ENCODE measurements at regions not wholly inside any gene's neighbourhood (a gene's known extent, or its start where the extent isn't known, plus 50 kb on each side); places are given as distances from the start of the nearest gene placed in this dataset.

DNA sequence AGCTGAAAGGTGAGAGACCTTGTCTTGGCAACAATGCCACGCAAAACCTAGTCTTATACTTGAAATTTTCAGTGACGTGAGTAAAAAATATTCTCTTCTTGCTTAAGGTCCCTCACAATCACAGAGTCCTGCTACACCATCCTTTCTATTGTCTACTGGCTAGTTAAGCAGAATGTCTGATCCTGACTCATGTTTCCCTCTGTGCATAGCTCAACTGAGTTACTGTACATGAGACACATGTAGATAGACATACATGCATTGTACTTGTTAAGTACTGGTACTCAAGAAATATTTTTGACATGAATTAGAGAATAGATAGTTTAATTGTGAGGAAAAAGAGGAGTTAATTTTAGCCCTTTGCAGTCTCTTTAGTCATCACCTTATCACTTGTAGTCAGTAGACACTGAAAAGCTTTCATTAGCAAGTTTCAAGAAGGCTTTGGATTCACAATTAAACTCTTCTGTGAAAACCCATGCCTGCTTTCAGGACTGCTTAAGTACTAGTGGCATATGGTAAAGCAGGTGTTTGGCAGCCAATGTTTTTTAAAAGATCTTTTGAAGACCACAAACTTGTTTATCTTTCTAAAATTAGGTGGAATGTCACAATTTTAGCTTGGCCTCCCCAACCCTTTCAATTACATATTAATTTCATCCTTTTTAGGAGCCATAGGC, 158.7 kb upstream of the CCDC150 start:
- TF ChIP-seq, protein P1, sequence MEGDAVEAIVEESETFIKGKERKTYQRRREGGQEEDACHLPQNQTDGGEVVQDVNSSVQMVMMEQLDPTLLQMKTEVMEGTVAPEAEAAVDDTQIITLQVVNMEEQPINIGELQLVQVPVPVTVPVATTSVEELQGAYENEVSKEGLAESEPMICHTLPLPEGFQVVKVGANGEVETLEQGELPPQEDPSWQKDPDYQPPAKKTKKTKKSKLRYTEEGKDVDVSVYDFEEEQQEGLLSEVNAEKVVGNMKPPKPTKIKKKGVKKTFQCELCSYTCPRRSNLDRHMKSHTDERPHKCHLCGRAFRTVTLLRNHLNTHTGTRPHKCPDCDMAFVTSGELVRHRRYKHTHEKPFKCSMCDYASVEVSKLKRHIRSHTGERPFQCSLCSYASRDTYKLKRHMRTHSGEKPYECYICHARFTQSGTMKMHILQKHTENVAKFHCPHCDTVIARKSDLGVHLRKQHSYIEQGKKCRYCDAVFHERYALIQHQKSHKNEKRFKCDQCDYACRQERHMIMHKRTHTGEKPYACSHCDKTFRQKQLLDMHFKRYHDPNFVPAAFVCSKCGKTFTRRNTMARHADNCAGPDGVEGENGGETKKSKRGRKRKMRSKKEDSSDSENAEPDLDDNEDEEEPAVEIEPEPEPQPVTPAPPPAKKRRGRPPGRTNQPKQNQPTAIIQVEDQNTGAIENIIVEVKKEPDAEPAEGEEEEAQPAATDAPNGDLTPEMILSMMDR (IDR thresholded peaks at IDR 0.05 in 4 of 5, conservative IDR thresholded peaks at IDR 0.05 in 1 of 5): no peak
- TF ChIP-seq POLR2A (IDR thresholded peaks at IDR 0.05): no peak

Data from gastrocnemius medialis (tissue), 4 donors.